IPS-15b (cell line): ENCODE measurements at regions not wholly inside any gene's neighbourhood (a gene's known extent, or its start where the extent isn't known, plus 50 kb on each side); places are given as distances from the start of the nearest gene placed in this dataset.

Experiments used
- H3K27me3 ChIP-seq: one replicate; pipeline ENCODE4 v1.6.1; 2013; ENCODE audit warnings: low read length; ENCODE audit not compliant: control insufficient read depth, insufficient read depth
- H3K36me3 ChIP-seq: one replicate; pipeline ENCODE4 v1.6.1; 2013; ENCODE audit warnings: low read length; ENCODE audit not compliant: control insufficient read depth, insufficient read depth
- H3K4me1 ChIP-seq: one replicate; pipeline ENCODE4 v1.6.1; 2013; ENCODE audit warnings: mild to moderate bottlenecking, low read length; ENCODE audit not compliant: control insufficient read depth, insufficient read depth
- H3K4me3 ChIP-seq: one replicate; pipeline ENCODE4 v1.5.1; 2013; ENCODE audit warnings: low read depth, low read length
- H3K9ac ChIP-seq: one replicate; pipeline ENCODE4 v1.6.1; 2013; ENCODE audit warnings: low read depth, mild to moderate bottlenecking, low read length
- H3K9me3 ChIP-seq: one replicate; pipeline ENCODE4 v1.6.1; 2013; ENCODE audit warnings: mild to moderate bottlenecking, low read length; ENCODE audit not compliant: control insufficient read depth, insufficient read depth

DNA sequence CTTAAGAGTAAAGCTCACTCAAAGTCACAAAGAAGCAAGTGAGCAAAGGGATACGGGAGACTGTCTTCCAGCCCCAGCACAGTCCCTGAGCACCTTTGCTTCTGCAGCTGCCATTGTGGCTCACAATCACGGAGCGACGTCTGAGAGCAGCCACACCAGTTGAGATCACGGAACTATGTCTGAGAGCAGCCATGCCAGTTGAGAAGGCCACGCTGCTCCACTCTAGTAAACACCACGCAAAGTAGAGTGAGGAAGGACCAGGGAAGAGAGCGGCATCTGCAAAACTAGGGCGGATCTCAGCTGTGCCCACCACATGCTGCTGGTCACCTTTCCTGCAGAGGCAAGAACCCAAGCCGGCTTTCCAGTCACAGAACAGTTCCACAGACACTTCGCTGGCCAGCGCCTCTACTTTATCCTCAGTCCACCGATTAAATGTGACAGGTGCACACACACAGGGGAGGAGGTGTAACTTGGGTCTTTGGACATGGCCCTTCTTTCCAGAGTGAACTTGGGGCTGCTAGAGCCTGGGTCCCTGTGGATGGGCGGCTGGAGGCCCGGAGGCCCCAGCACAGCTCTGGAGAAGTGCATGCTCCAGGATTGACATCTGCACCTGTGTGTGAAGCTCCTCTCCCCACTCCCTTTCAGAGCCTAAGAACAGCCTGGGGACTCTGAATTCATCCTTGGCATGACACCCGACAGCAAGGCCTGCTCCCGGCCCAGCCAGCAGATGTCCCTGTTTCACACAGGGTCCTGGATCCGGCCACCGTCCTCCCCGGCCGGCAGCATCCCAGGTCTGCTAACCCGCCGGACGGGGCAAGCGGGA lies 324.9 kb upstream of the IRX4 start:
- Histone ChIP-seq H3K9me3 (no peaks in the 10 kb centered on the region), H3K27me3 (no peaks in the 10 kb centered on the region), H3K36me3 (no peaks in the 10 kb centered on the region), H3K4me3 (no peak overlapping the region), H3K9ac (no peak overlapping the region), H3K4me1 (no peaks in the 10 kb centered on the region)

DNA sequence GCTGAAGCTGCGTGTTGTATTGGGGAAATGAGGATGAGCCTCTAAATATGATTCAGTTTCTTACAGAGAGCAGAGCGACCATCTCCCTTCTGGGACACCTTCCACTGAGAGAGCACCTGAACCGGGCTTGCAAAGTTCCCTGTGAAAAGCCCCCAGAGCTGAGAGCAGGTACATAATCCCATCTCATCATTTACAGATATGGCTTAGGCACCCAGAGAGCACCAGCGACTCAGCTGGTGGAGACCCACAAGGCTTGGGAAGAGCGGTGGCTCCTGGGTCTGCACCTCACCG lies 324.3 kb upstream of the IRX4 start:
- Histone ChIP-seq H3K9ac (no peak overlapping the region), H3K27me3 (no peaks in the 10 kb centered on the region), H3K4me3 (no peak overlapping the region), H3K4me1 (no peaks in the 10 kb centered on the region), H3K9me3 (no peaks in the 10 kb centered on the region), H3K36me3 (no peaks in the 10 kb centered on the region)

DNA sequence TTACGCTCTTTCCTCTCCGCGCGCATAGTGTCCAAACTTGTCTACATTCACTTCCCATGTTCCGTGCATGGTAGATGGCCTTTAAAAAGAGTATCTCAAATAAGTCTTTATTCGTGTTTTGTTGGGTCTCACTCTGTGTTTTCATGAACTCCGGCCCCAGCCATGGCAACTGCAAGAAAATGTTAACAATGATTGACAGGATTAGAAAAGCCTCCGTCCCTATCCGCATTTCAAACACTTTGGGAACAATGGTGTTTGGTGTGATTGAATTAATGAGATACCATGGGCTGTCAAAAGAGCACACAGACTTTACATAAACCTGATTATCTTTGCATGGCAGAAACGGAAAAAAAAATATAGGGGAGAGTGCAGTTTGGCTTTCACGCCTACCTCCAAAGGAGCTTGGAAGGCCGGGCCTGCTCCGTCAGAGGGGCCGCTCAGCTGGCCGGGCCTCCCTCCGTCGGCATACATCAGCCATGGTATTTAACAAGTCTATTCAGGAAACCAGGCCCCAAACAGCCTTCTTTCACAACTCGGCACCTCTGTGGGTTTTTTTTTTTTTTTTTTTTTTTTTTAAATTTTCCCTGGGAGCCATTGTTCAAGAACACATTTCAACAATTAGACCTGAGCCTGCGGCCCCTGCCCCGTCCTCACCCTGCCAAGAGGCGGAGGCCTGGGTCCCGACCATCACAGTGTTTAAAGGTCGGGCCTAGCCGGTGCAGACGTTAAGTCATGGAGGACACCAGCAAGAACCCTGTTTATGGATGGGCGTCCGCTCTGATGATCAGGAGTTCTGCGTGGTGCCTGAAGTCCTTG lies 323.8 kb upstream of the IRX4 start:
- Histone ChIP-seq H3K9ac (no peak overlapping the region), H3K27me3 (no peaks in the 10 kb centered on the region), H3K9me3 (no peaks in the 10 kb centered on the region), H3K4me1 (no peaks in the 10 kb centered on the region), H3K4me3 (no peak overlapping the region), H3K36me3 (no peaks in the 10 kb centered on the region)

DNA sequence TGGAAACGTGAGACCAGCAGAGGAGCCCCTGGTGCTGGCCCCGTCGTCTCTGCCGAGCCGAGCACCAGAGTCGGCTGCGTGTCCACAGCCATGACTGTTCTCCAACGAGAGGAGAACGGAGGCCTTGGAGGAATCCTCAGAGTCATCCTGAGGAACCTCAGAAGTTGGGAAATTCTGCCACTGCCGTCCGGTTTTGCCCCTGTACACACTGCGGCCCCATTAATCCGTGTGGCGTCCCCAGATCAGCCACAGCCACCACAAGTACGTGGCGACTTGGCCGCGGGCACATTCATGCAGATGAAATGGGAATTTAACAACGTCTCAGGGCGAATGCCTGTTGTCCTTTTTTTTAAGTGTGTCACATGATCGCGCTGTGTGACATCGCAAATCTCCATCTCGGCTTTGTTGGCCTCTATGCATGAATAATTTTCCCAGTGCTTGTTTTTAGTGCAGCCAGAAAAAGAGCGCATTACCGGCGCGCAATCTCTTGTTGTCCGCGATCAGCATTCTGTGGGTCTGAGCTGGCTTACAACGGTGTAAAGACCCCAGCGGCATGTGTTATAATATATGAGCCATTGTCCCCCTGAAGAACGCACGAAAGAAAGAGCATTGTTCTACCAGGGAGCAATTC lies 323.0 kb upstream of the IRX4 start:
- no peaks in the 10 kb centered on the region for H3K4me1 ChIP-seq
- H3K9me3 ChIP-seq = no peaks in the 10 kb centered on the region
- H3K36me3 ChIP-seq = no peaks in the 10 kb centered on the region
- H3K9ac ChIP-seq = no peak overlapping the region
- no peaks in the 10 kb centered on the region for H3K27me3 ChIP-seq
- H3K4me3 ChIP-seq = no peak overlapping the region

DNA sequence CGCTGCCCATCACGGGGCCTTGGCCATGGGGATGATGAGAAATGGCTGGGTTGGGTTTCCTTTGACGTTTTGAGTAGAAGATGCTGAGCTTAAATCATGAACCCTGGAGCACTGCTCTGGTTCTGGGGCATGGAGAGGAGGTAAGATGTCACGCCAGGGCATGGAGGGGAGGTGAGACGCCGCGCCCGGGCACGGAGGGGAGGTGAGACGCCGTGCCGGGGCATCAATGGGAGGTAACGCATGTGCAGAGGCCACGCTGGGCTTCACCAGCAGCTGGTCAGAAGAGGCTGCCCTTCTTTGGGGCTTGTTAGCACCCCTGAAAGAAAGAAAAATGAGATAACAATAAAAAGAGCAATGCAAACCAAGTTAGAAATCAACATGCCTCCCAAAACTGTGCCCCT lies 322.5 kb upstream of the IRX4 start:
- H3K36me3 ChIP-seq = no peaks in the 10 kb centered on the region
- H3K4me1 ChIP-seq = no peaks in the 10 kb centered on the region
- no peak overlapping the region for H3K9ac ChIP-seq
- H3K9me3 ChIP-seq = no peaks in the 10 kb centered on the region
- H3K27me3 ChIP-seq = no peaks in the 10 kb centered on the region
- no peak overlapping the region for H3K4me3 ChIP-seq

DNA sequence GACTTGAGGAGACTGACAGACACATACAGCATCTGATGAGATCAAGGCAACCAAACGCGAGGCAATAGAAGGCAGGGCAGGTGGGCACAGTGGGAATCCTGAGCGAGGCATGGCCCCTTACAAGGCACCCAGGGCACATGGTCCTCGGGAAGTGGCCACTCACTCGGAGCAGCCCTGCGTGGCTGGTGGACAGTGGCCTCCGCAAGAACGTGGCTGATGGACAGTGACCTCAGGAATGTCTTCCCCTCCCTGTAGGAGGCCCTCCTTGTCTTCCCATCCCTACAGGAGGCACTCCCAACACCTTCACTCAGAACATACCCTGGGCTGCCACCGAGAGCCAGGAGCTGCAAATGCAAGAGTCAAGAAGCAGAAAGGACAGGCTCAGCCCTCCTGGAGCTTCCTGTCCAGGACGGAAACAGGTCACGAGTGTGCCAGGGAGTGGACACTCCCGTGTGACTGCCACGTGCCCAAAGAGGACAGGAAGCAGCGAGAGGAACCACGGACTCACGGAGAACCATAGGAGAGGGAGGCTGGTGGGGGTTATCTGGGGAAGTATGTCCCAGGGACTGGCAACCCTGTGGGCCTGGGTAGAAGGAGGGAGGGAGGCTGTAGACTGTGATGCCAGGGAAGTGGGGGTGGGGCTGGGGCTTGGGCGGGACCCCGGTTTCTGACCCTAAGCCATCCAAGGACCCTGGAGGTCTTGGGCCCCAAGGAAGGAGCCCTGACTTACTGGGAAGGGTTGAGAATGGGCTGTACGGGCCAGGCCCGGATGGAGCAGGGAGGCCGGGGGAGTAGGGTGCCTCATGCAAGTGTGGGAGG lies 321.9 kb upstream of the IRX4 start:
- Histone ChIP-seq H3K9ac (no peak overlapping the region), H3K4me3 (no peak overlapping the region), H3K9me3 (no peaks in the 10 kb centered on the region), H3K36me3 (no peaks in the 10 kb centered on the region), H3K27me3 (no peaks in the 10 kb centered on the region), H3K4me1 (no peaks in the 10 kb centered on the region)

DNA sequence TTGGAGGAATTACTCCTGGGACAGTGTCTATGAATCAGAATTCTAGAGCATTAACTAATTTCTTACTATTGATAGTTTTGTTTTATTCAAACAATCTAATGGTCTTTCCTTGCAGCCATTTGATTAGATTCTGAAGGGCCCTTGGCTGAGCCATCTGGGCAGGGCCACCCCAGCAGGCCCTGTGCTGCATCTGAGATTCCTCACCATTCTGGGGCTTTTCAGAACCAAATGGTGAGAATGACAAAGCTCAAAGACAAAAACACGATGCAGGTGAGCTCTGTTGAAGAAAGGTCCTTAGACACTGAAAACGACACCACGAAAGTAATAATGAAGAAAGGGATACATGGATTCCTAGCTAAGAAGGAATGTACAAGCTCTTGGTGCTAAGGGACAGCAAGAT lies 321.0 kb upstream of the IRX4 start:
- H3K4me3 ChIP-seq = no peak overlapping the region
- no peak overlapping the region for H3K9ac ChIP-seq
- H3K36me3 ChIP-seq = no peaks in the 10 kb centered on the region
- no peaks in the 10 kb centered on the region for H3K4me1 ChIP-seq
- no peaks in the 10 kb centered on the region for H3K9me3 ChIP-seq
- no peaks in the 10 kb centered on the region for H3K27me3 ChIP-seq

DNA sequence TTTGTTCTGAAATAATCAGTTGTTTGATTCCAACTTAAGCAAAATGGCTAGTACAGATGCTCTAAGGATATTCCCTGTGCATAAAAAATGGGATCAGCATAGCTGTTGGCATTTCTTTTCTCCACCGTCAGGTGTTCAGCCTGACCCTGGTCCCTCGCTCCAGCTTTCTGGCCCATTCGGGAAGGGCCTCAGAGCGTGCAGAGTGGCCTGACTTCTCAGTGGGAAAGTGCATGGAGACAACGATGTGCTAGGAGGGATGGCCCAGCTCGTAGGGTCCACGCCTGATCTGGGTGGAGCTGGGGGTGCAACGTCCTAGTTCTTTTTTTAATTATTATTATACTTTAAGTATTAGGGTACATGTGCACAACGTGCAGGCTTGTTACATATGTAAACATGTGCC lies 319.1 kb upstream of the IRX4 start:
- Histone ChIP-seq H3K36me3 (no peaks in the 10 kb centered on the region), H3K9me3 (no peaks in the 10 kb centered on the region), H3K4me3 (no peak overlapping the region), H3K27me3 (no peaks in the 10 kb centered on the region), H3K4me1 (no peaks in the 10 kb centered on the region), H3K9ac (no peak overlapping the region)

DNA sequence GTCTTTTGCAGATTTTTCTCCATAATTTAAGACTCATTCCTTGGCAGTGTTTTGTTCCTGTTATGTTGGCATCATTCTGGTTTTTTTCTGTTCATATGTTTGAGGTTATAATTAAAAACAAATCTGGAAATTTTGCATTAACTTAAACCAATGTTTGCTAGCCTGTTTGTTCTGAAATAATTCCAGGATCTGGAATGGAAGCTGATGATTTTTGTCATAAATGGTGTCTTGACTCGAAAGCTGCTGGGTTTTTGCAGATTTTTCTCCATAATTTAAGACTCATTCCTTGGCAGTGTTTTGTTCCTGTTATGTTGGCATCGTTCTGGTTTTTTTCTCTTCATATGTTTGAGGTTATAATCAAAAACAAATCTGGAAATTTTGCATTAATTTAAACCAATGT lies 318.7 kb upstream of the IRX4 start:
- H3K9ac ChIP-seq = no peak overlapping the region
- H3K4me3 ChIP-seq = no peak overlapping the region
- no peaks in the 10 kb centered on the region for H3K9me3 ChIP-seq
- no peaks in the 10 kb centered on the region for H3K27me3 ChIP-seq
- H3K4me1 ChIP-seq = no peaks in the 10 kb centered on the region
- H3K36me3 ChIP-seq = no peaks in the 10 kb centered on the region

DNA sequence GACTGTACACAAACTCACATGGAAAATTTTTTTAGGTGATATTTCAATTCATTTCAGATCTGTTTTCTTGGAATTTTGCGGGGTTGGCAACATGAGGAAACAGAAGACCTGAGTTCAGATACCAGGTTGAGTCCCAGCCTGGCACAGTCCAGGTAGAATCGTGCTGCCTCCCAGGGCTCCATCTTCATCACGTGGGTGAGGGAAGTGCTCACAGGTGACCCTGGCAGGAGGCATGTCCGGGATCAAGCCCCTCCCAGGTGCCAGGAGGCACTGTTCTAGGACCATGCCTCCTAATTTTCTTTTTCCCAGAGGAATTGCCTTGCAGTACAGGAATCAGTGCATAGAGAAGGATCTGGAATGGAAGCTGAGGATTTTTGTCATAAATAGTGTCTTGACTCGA lies 318.3 kb upstream of the IRX4 start:
- H3K27me3 ChIP-seq = no peaks in the 10 kb centered on the region

DNA sequence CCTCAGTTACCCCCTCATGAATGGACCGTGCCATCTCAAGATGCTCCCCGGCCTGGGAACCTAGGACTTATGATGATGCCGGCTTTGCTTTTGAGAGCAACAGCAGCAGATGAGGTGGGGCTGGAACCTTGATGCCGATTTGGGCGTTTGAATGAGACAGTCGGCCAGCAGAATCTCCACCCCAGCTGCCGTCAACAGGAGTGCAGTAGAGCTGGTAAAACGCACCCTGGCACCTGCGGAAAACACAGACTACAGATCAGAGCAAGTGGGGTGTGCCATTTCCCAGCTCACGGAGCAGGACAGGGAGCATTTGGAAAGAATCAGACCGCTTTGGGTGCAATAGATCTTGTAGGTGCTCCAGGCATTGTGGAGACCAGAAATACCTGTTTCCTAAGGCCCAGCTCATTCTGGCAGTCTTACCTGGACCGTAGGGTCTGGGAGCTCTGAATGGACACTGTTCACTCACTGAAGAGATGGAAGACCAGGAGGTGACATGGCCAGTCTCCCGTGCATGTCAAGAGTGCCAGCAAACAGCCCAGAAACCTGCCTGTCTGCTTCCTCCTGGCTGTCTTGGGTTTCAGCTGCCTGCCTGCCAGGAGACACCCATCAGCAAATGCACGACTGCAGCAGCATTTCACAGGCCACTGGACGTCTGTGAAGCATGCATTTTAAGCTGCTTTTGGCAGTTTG lies 317.7 kb upstream of the IRX4 start:
- Histone ChIP-seq H3K27me3 (no peaks in the 10 kb centered on the region), H3K9ac (no peak overlapping the region), H3K4me1 (no peaks in the 10 kb centered on the region), H3K9me3 (no peaks in the 10 kb centered on the region), H3K36me3 (no peaks in the 10 kb centered on the region), H3K4me3 (no peak overlapping the region)

More for the DNA sequence above, 318.3 kb upstream of the IRX4 start:
- Histone ChIP-seq H3K9ac (no peak overlapping the region), H3K36me3 (no peaks in the 10 kb centered on the region), H3K4me3 (no peak overlapping the region), H3K9me3 (no peaks in the 10 kb centered on the region), H3K4me1 (no peaks in the 10 kb centered on the region)
